HEK293T (cell line): ENCODE measurements at regions not wholly inside any gene's neighbourhood (a gene's known extent, or its start where the extent isn't known, plus 50 kb on each side); places are given as distances from the start of the nearest gene placed in this dataset.

Experiments
- ARNT ChIP-seq: fragments of 450-650 bp; IDR thresholded peaks from 2 replicates; pipeline ENCODE4 v1.6.1; 2017; ENCODE audit warnings: mild to moderate bottlenecking
- BHLHE40 ChIP-seq: fragments of 450-650 bp; IDR thresholded peaks from 2 replicates; pipeline ENCODE4 v1.6.1; 2016; ENCODE audit warnings: mild to moderate bottlenecking, moderate library complexity, borderline replicate concordance
- FOXM1 ChIP-seq: fragments of 450-650 bp; IDR thresholded peaks from 2 replicates; pipeline ENCODE4 v1.6.1; 2017; ENCODE audit warnings: mild to moderate bottlenecking, borderline replicate concordance
- HDGF ChIP-seq: fragments of 450-650 bp; IDR thresholded peaks from 2 replicates; pipeline ENCODE4 v1.6.1; 2017; ENCODE audit warnings: antibody characterized with exemption, borderline replicate concordance
- SP1 ChIP-seq: fragments of 450-650 bp; IDR thresholded peaks from 2 replicates; pipeline ENCODE4 v1.6.1; 2017
- ZNF384 ChIP-seq: fragments of 450-650 bp; IDR thresholded peaks from 2 replicates; pipeline ENCODE4 v1.6.1; 2016

- TF ChIP-seq SP1 (no peak), ZNF384 (no peak), FOXM1 (no peak), BHLHE40 (no peak), HDGF (no peak), ARNT (no peak)
These were observed 67.5 kb upstream of the CCNY start for GRCh38 chr10:35268791-35269257.
